ENCODE measurements at regions not wholly inside any gene's neighbourhood (a gene's known extent, or its start where the extent isn't known, plus 50 kb on each side); places are given as distances from the start of the nearest gene placed in this dataset.
"Not testable (repeated sequence)": the region's sequence is repeated elsewhere in the genome, so short reads cannot be mapped to it uniquely, and the experiment has no call there.

DNA sequence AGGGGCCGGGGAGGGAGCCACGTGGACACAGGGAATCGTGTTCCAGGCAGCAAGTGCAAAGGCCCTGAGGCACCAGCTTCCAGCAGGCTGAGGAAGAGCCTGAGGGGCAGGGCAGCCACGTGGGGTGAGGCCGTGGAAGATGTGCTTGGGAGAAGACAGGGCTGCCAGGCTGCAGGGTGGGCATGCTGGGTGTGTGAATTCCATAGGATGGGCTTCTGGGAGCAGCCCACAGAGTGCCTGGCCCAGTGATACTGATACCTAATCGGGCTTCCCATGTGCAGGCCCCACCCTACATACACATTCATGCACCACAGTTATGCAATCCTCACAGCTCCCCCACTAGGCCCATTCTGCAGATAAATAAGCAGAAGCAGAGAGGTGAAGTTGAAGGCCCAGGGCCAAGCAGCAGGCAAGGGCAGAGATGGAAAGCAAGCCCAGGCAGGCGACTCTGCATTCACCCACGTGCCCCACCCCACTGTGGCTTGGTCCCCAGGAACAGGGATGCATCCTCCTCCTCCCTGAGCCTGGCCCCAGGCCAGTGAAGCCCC lies 139.5 kb upstream of the FOXD4L5 start:
- POLR2A ChIA-PET; H3K4me3 ChIP-seq (ENCODE audit: low read depth, low read length, poor library complexity, severe bottlenecking); H3K9me3 ChIP-seq (ENCODE audit: low read length); H3K79me2 ChIP-seq (ENCODE audit: insufficient read depth, low read depth, low read length); intact Hi-C loops (cut with micrococcal nuclease; ENCODE audit: unreplicated experiment); H3K36me3 ChIP-seq (ENCODE audit: insufficient read depth, low read length); H2AFZ ChIP-seq (ENCODE audit: low read length); H3K9me2 ChIP-seq (ENCODE audit: insufficient read depth, low read length); H3K4me1 ChIP-seq (ENCODE audit: insufficient read depth, low read length, poor library complexity, severe bottlenecking); H3K4me2 ChIP-seq (ENCODE audit: low read length); H4K20me1 ChIP-seq (ENCODE audit: insufficient read depth, low read length); CTCF ChIA-PET (ENCODE audit: unreplicated experiment); DNase-seq (ENCODE audit: low spot score); H3K27ac ChIP-seq (ENCODE audit: low read depth, low read length, poor library complexity, severe bottlenecking); BruUV-seq (replicated peaks): not testable (repeated sequence)

DNA sequence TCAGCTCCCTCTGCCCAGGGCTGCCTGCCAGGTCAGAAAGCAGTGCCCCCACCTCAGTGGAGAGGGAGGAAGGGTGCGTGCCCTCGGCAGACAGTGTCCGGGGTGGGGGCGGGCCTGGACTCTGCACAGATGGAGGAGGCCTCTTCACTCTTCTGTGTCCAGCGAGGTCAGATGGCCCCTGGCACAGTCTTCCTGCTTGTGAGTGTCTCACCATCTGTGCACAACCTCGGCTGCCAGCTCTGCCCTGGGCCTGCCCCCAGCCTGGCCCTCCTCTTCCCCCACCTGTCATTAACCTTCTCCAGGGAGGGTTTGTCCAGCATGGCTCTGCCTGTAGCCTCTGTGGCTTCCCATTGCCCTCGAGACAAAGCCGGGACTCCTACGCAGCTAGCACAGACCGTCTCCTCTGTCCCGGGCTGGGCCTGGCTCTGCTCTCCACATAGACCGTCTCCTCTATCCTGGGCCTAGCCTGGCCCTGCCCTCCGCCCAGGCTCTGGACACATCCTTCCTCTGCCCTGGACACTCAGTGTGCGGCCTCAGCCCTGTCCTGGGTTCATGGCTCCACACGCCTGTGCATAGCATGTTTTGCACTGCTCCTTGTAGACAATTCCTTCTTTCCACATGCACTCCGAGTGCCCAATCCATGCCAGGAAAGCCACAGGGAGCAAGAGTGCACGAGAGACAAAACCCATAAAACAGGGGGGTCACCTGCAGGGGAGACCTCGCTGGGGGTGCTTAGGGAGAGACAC lies 138.9 kb upstream of the FOXD4L5 start:
- H3K36me3 ChIP-seq (ENCODE audit: insufficient read depth, low read length); H3K79me2 ChIP-seq (ENCODE audit: insufficient read depth, low read depth, low read length); POLR2A ChIA-PET; H3K4me2 ChIP-seq (ENCODE audit: low read length); H3K9me2 ChIP-seq (ENCODE audit: insufficient read depth, low read length); H3K4me1 ChIP-seq (ENCODE audit: insufficient read depth, low read length, poor library complexity, severe bottlenecking); H2AFZ ChIP-seq (ENCODE audit: low read length); H3K9me3 ChIP-seq (ENCODE audit: low read length); H3K27ac ChIP-seq (ENCODE audit: low read depth, low read length, poor library complexity, severe bottlenecking); CTCF ChIA-PET (ENCODE audit: unreplicated experiment); H4K20me1 ChIP-seq (ENCODE audit: insufficient read depth, low read length); DNase-seq (ENCODE audit: low spot score); intact Hi-C loops (cut with micrococcal nuclease; ENCODE audit: unreplicated experiment); H3K4me3 ChIP-seq (ENCODE audit: low read depth, low read length, poor library complexity, severe bottlenecking); BruUV-seq (replicated peaks): not testable (repeated sequence)

DNA sequence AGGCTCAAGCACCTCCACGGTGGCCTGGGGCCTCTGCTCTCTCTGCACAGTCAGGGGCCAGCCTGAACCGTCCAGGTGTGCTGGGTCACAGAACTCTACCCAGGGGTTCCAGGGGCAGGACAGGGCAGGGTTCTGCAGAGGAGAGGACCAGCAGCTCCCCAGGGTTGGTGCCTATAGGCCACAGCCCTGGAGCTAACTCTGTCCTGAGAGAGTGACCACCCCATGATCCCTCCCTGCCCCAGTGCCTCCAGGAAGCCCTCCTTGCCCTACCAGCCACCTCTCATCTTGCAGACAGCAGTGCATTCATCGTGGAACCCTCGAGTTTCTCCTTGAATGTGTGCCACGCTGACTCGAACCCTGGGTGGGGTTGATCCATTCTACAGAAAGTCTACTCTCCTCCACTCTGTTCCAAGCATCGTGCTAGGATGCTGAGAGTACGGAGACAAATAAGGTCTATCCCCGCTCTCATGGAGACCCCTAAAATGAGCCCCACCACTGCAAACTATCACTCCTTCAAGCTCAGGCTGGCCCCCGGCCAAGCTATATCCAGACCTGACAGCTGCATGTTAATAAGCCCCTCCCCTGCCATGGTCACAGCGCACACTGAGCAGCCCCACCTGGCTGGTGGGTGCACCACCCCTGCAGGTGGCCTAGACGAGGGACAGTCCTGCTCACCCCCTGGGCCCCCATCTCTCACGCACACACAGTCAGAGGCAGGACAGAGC lies 138.1 kb upstream of the FOXD4L5 start:
- BruUV-seq (replicated peaks); H3K79me2 ChIP-seq (ENCODE audit: insufficient read depth, low read depth, low read length); H3K4me3 ChIP-seq (ENCODE audit: low read depth, low read length, poor library complexity, severe bottlenecking); CTCF ChIA-PET (ENCODE audit: unreplicated experiment); H3K36me3 ChIP-seq (ENCODE audit: insufficient read depth, low read length); POLR2A ChIA-PET; H3K9me3 ChIP-seq (ENCODE audit: low read length); H3K4me2 ChIP-seq (ENCODE audit: low read length); H2AFZ ChIP-seq (ENCODE audit: low read length); H4K20me1 ChIP-seq (ENCODE audit: insufficient read depth, low read length); intact Hi-C loops (cut with micrococcal nuclease; ENCODE audit: unreplicated experiment); H3K27ac ChIP-seq (ENCODE audit: low read depth, low read length, poor library complexity, severe bottlenecking); H3K4me1 ChIP-seq (ENCODE audit: insufficient read depth, low read length, poor library complexity, severe bottlenecking); DNase-seq (ENCODE audit: low spot score); H3K9me2 ChIP-seq (ENCODE audit: insufficient read depth, low read length): not testable (repeated sequence)

DNA sequence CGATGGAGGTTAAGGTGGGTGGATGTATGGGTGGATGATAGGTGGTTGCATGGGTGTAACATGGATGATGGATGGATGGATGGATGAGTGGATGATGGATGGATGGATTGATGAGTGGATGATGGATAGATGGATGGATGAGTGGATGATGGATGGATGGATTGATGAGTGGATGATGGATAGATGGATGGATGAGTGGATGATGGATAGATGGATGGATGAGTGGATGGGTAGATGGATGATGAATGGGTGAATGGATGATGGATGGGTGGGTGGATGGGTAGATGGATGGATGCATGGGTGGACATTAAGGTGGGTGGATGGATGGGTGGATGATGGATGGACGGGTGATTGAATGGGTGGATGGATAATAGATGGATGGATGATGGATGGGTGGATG lies 136.5 kb upstream of the FOXD4L5 start:
- DNase-seq (ENCODE audit: low spot score); intact Hi-C loops (cut with micrococcal nuclease; ENCODE audit: unreplicated experiment); H3K27ac ChIP-seq (ENCODE audit: low read depth, low read length, poor library complexity, severe bottlenecking); H3K79me2 ChIP-seq (ENCODE audit: insufficient read depth, low read depth, low read length); H3K4me1 ChIP-seq (ENCODE audit: insufficient read depth, low read length, poor library complexity, severe bottlenecking); CTCF ChIA-PET (ENCODE audit: unreplicated experiment); H3K4me2 ChIP-seq (ENCODE audit: low read length); H3K9me2 ChIP-seq (ENCODE audit: insufficient read depth, low read length); H4K20me1 ChIP-seq (ENCODE audit: insufficient read depth, low read length); H3K9me3 ChIP-seq (ENCODE audit: low read length); POLR2A ChIA-PET; H3K36me3 ChIP-seq (ENCODE audit: insufficient read depth, low read length); H2AFZ ChIP-seq (ENCODE audit: low read length); BruUV-seq (replicated peaks); H3K4me3 ChIP-seq (ENCODE audit: low read depth, low read length, poor library complexity, severe bottlenecking): not testable (repeated sequence)

Measured in OCI-LY7 (cell line).